ENCODE measurements at regions not wholly inside any gene's neighbourhood (a gene's known extent, or its start where the extent isn't known, plus 50 kb on each side); places are given as distances from the start of the nearest gene placed in this dataset.

- Mint-ChIP-seq H3K4me1 (ENCODE audit: low read depth) (peaks cover 73% of the 10 kb centered on the region), H3K27me3 (no peaks in the 10 kb centered on the region), H3K36me3 (ENCODE audit: low read depth) (peaks cover 6% of the 10 kb centered on the region), H3K27ac (peak overlapping the region; percentile 92), H3K9me3 (no peaks in the 10 kb centered on the region), H3K4me3 (peak overlapping the region; percentile 75)
- Histone ChIP-seq H3K9me3 (ENCODE audit: control insufficient read depth in 1 of 2, insufficient read depth in 1 of 2, low read length in 2 of 2) (peaks cover 0 to 4% of the 10 kb centered on the region in 2 experiments), H3K27me3 (ENCODE audit: control insufficient read depth in 1 of 2, insufficient read depth in 2 of 2, low read length in 2 of 2) (no peaks in the 10 kb centered on the region), H3K4me3 (ENCODE audit: low read length) (peak overlapping the region; percentile 29), H3K4me1 (ENCODE audit: insufficient read depth, low read length) (peaks cover 70% of the 10 kb centered on the region), H3K27ac (ENCODE audit: low read depth in 1 of 2, low read length in 2 of 2) (peak overlapping the region in 1 of 2 donors; percentile 51), H3K36me3 (ENCODE audit: insufficient read depth, low read length) (no peaks in the 10 kb centered on the region)
- intact Hi-C loops (cut with DNase I, micrococcal nuclease) = loop anchor here (1.0 to 5.0 kb wide), 5 partner anchors 14 to 1047 kb away; partner anchors contain the start of genes DFFA (in 1 of the 2), GPR157 (in 1 of the 2) and H6PD (in 1 of the 2)
- DNase-seq (peak in 2 of 14 experiments; percentile 9 to 38), ATAC-seq (ENCODE audit: poor library complexity) (peak; percentile 1)
- ChIA-PET CTCF (interaction anchor here (0.9 to 1.4 kb wide), 4 partner anchors 30 to 283 kb away, joined by 3 to 6 read pairs (median 3); no protein-coding TSS in a partner anchor), POLR2A (interaction anchor here (0.9 to 1.6 kb wide), 6 partner anchors 13 to 547 kb away, joined by 3 to 8 read pairs (median 4); partner anchors contain the start of genes ENO1 and H6PD)
- no peak for TF ChIP-seq CTCF (IDR thresholded peaks at IDR 0.05)
Measured at GRCh38 chr1:9425859-9426258, 113.4 kb upstream of the SLC25A33 start.

- Mint-ChIP-seq H3K27me3 (no peaks in the 10 kb centered on the region), H3K36me3 (ENCODE audit: low read depth) (peaks cover 6% of the 10 kb centered on the region), H3K4me1 (ENCODE audit: low read depth) (peaks cover 69% of the 10 kb centered on the region), H3K9me3 (no peaks in the 10 kb centered on the region), H3K27ac (peak overlapping the region; percentile 92), H3K4me3 (peak overlapping the region; percentile 75)
- no peak for TF ChIP-seq CTCF (IDR thresholded peaks at IDR 0.05)
- ATAC-seq (ENCODE audit: poor library complexity) (peak; percentile 69), DNase-seq (peak; percentile 68 to 95 (median 78))
- Histone ChIP-seq H3K9me3 (ENCODE audit: control insufficient read depth in 1 of 2, insufficient read depth in 1 of 2, low read length in 2 of 2) (peaks cover 0 to 4% of the 10 kb centered on the region in 2 experiments), H3K27ac (ENCODE audit: low read depth in 1 of 2, low read length in 2 of 2) (peak overlapping the region in 1 of 2 donors; percentile 51), H3K4me1 (ENCODE audit: insufficient read depth, low read length) (peaks cover 67% of the 10 kb centered on the region), H3K36me3 (ENCODE audit: insufficient read depth, low read length) (no peaks in the 10 kb centered on the region), H3K4me3 (ENCODE audit: low read length) (peak overlapping the region; percentile 29), H3K27me3 (ENCODE audit: control insufficient read depth in 1 of 2, insufficient read depth in 2 of 2, low read length in 2 of 2) (no peaks in the 10 kb centered on the region)
- intact Hi-C loops (cut with DNase I, micrococcal nuclease) = loop anchor here (1.0 to 5.0 kb wide), 5 partner anchors 14 to 1046 kb away; partner anchors contain the start of genes DFFA (in 1 of the 2), GPR157 (in 1 of the 2) and H6PD (in 1 of the 2)
- ChIA-PET POLR2A (interaction anchor here (0.9 to 1.8 kb wide), 9 partner anchors 10 to 548 kb away, joined by 3 to 8 read pairs (median 4); partner anchors contain the start of genes ENO1 and H6PD), CTCF (interaction anchor here (1.0 to 1.4 kb wide), 3 partner anchors 137 to 284 kb away, joined by 3 to 6 read pairs (median 3); no protein-coding TSS in a partner anchor)
Measured at GRCh38 chr1:9426291-9426711, 113.0 kb upstream of the SLC25A33 start.

DNA sequence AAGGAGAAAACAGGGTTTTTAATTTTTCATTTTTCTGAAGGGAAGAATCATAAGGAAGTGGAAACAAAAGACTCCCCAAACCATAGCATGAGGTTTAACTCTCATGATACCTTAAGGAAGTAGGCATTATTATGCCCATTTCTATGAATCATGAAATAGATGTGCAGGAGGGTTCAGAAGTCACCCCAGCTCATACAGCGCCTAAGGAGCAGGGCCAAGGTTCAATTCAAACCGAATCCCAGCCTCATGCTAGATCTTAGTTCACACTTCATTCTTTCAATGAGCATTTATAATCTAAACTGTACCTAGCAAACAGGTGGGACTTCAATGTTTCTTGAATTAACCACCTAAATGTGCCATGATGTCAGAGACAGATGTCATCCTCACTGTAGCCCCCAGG lies 111.9 kb upstream of the SLC25A33 start:
- intact Hi-C loops (cut with DNase I, micrococcal nuclease) = loop anchor here (2.0 to 5.0 kb wide), 4 partner anchors 63 to 1045 kb away; partner anchors contain the start of genes DFFA (in 1 of the 2), GPR157 (in 1 of the 2) and H6PD (in 1 of the 2)
- ChIA-PET POLR2A (interaction anchor here (0.9 to 1.8 kb wide), 4 partner anchors 9 to 194 kb away, joined by 4 to 8 read pairs (median 6); no protein-coding TSS in a partner anchor), CTCF (no interaction called here)
- Histone ChIP-seq H3K4me3 (ENCODE audit: low read length) (no peak overlapping the region), H3K9me3 (ENCODE audit: control insufficient read depth in 1 of 2, insufficient read depth in 1 of 2, low read length in 2 of 2) (peaks cover 0 to 4% of the 10 kb centered on the region in 2 experiments), H3K4me1 (ENCODE audit: insufficient read depth, low read length) (peaks cover 62% of the 10 kb centered on the region), H3K27ac (ENCODE audit: low read depth in 1 of 2, low read length in 2 of 2) (no peak overlapping the region), H3K27me3 (ENCODE audit: control insufficient read depth in 1 of 2, insufficient read depth in 2 of 2, low read length in 2 of 2) (no peaks in the 10 kb centered on the region), H3K36me3 (ENCODE audit: insufficient read depth, low read length) (no peaks in the 10 kb centered on the region)
- Mint-ChIP-seq H3K27me3 (no peaks in the 10 kb centered on the region), H3K36me3 (ENCODE audit: low read depth) (peaks cover 6% of the 10 kb centered on the region), H3K4me1 (ENCODE audit: low read depth) (peaks cover 65% of the 10 kb centered on the region), H3K27ac (peak overlapping the region; percentile 92), H3K9me3 (no peaks in the 10 kb centered on the region), H3K4me3 (peak overlapping the region; percentile 69)
- DNase-seq = no peak
- TF ChIP-seq CTCF (IDR thresholded peaks at IDR 0.05) = no peak
- no peak for ATAC-seq (ENCODE audit: poor library complexity)
